ENCODE measurements at regions not wholly inside any gene's neighbourhood (a gene's known extent, or its start where the extent isn't known, plus 50 kb on each side); places are given as distances from the start of the nearest gene placed in this dataset.
A peak's percentile ranks its signal among the peaks of the same experiment; 100 is the strongest.

DNA sequence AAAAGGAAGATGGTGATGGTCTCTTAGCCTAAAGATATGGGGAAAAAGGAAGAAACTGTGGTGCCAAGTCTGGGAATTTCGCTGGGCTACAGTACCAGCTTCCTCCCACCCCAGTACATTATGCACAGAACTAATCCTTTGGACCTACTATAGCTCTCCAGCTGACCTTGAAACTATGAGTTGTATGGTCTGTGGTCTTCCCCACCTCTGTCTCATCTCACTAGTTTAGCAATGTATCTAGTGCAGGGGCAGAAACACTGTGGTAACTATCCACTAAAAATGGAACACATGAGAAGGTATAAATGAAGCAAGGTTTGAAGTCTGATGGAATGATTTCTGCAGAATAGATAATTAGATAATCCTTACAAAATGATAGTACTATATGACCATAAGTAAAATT lies 190.4 kb upstream of the CCDC150 start:
- Mint-ChIP-seq H3K9me3 (no peaks in the 10 kb centered on the region), H3K27ac (no peak overlapping the region), H3K27me3 (no peaks in the 10 kb centered on the region), H3K4me1 (ENCODE audit: unreplicated experiment) (no peaks in the 10 kb centered on the region), H3K36me3 (no peaks in the 10 kb centered on the region), H3K4me3 (no peak overlapping the region)
- no peak for DNase-seq (ENCODE audit: extremely low spot score, unreplicated experiment)
- TF ChIP-seq, protein P1, sequence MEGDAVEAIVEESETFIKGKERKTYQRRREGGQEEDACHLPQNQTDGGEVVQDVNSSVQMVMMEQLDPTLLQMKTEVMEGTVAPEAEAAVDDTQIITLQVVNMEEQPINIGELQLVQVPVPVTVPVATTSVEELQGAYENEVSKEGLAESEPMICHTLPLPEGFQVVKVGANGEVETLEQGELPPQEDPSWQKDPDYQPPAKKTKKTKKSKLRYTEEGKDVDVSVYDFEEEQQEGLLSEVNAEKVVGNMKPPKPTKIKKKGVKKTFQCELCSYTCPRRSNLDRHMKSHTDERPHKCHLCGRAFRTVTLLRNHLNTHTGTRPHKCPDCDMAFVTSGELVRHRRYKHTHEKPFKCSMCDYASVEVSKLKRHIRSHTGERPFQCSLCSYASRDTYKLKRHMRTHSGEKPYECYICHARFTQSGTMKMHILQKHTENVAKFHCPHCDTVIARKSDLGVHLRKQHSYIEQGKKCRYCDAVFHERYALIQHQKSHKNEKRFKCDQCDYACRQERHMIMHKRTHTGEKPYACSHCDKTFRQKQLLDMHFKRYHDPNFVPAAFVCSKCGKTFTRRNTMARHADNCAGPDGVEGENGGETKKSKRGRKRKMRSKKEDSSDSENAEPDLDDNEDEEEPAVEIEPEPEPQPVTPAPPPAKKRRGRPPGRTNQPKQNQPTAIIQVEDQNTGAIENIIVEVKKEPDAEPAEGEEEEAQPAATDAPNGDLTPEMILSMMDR (conservative IDR thresholded peaks at IDR 0.05) = no peak

DNA sequence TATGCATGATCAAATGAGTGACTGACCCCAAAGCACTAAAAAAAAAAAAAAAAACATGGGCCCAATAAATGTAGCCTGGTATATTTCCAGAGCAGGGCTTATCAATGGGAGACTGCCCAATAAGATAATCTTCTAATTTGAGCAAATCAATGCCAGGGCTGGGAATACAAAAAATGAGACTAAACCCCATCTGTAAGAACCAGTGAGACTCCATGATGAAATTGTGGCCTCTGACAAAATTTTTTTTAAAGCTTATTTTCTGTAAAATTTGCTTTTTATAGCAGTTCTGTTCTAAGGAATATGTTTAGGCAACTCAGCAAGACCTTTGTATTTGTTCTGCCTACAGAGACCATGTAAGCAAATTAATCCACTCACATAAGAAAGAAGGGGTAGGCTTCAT lies 186.8 kb upstream of the CCDC150 start:
- no peaks in the 10 kb centered on the region for H3K9me3 Mint-ChIP-seq
- TF ChIP-seq, protein P1 (conservative IDR thresholded peaks at IDR 0.05) = no peak
- no peaks in the 10 kb centered on the region for H3K27me3 Mint-ChIP-seq
- no peak overlapping the region for H3K27ac Mint-ChIP-seq
- no peak overlapping the region for H3K4me3 Mint-ChIP-seq
- H3K36me3 Mint-ChIP-seq = no peaks in the 10 kb centered on the region
- H3K4me1 Mint-ChIP-seq (ENCODE audit: unreplicated experiment) = no peaks in the 10 kb centered on the region
- no peak for DNase-seq (ENCODE audit: extremely low spot score, unreplicated experiment)

DNA sequence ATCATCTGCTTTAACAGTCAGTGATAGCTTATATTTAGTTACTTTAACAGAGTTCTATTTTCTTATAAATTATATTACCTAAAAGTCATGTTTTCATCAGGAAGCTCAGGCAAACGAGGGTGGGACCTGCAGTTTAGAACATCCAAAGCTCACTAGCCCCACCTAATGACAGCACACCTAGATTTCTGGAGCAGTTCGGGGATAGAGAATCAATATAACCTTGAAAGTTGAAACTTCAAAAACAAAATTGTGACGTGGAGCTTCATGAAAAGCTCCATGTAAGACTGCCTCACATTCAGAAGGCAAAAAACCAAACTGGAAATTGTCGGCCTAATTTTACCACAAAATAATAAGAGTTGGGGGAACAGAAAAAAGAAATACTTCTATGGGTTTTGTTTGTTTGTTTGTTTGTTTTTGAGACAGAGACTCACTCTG lies 185.9 kb upstream of the CCDC150 start:
- no peak overlapping the region for H3K27ac Mint-ChIP-seq
- H3K4me1 Mint-ChIP-seq (ENCODE audit: unreplicated experiment) = no peaks in the 10 kb centered on the region

DNA sequence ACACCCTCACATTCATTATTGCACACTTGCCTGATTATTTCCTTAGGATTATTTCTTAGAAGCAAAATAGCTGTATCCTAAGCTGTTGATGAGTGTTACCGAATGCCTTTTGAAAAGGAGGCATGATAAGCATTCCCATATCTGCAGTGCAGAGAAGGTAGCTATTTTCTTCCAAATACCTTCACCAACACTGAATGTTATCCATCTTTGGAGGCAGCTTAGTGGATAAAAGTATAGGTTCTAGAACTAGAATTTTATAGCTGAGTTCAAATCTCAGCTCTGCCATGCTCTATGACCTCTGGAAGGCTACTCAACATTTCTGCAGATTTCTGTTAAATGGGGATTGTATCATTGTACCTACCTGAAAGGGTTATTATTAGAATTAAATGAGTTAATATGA lies 185.0 kb upstream of the CCDC150 start:
- H3K4me3 Mint-ChIP-seq = no peak overlapping the region
- no peaks in the 10 kb centered on the region for H3K4me1 Mint-ChIP-seq (ENCODE audit: unreplicated experiment)
- no peaks in the 10 kb centered on the region for H3K27me3 Mint-ChIP-seq
- H3K27ac Mint-ChIP-seq = no peak overlapping the region
- H3K9me3 Mint-ChIP-seq = no peaks in the 10 kb centered on the region
- H3K36me3 Mint-ChIP-seq = no peaks in the 10 kb centered on the region
- TF ChIP-seq, protein P1 (conservative IDR thresholded peaks at IDR 0.05) = no peak
- no peak for DNase-seq (ENCODE audit: extremely low spot score, unreplicated experiment)

More for the DNA sequence above, 185.9 kb upstream of the CCDC150 start:
- H3K4me3 Mint-ChIP-seq = no peak overlapping the region
- DNase-seq (ENCODE audit: extremely low spot score, unreplicated experiment) = no peak
- H3K27me3 Mint-ChIP-seq = no peaks in the 10 kb centered on the region
- H3K36me3 Mint-ChIP-seq = no peaks in the 10 kb centered on the region
- no peaks in the 10 kb centered on the region for H3K9me3 Mint-ChIP-seq
- TF ChIP-seq, protein P1 (conservative IDR thresholded peaks at IDR 0.05) = peak; percentile 63

DNA sequence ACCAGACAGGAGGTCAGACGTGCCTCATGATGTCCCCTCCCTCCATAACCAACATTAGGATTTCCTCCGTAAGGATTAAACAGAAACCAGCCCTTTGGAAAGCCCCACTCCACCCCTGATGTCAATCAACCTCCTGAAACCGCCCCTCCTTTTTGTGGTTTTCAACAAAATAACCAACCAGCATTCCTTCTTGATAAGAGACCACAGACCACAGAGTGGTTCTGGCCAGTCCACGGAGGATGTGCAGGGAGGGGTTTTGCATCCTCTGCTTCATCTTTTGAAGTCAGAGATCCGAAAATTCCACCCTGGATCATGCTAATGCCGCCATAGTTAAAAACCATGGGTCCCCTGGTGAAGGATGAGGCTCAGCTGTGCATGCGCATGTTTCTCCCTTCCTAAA lies 180.0 kb upstream of the CCDC150 start:
- H3K36me3 Mint-ChIP-seq = no peaks in the 10 kb centered on the region
- DNase-seq (ENCODE audit: extremely low spot score, unreplicated experiment) = no peak
- no peak overlapping the region for H3K4me3 Mint-ChIP-seq
- TF ChIP-seq, protein P1 (conservative IDR thresholded peaks at IDR 0.05) = no peak
- no peak overlapping the region for H3K27ac Mint-ChIP-seq
- H3K9me3 Mint-ChIP-seq = no peaks in the 10 kb centered on the region
- H3K4me1 Mint-ChIP-seq (ENCODE audit: unreplicated experiment) = no peaks in the 10 kb centered on the region
- H3K27me3 Mint-ChIP-seq = no peaks in the 10 kb centered on the region

DNA sequence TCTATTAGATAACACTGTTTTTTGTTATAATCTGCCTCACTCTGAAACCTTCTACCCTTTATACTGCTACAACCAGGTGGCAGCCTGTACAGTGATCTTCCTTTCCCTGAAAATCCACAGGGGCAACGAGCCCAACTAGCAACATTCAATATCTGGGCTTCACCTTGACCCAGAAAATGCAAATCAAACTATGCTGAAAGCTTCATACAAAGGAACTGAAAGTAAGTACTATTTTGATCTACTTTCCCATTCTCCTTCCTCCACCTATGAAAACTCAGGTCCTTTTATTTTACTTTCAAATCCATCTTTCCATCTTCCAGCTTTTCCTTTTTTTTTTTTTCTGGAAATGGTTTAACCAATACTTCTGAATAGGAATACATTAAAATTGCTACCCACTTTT lies 175.8 kb upstream of the CCDC150 start:
- H3K9me3 Mint-ChIP-seq = no peaks in the 10 kb centered on the region
- H3K4me1 Mint-ChIP-seq (ENCODE audit: unreplicated experiment) = no peaks in the 10 kb centered on the region
- H3K36me3 Mint-ChIP-seq = no peaks in the 10 kb centered on the region
- no peak overlapping the region for H3K27ac Mint-ChIP-seq
- DNase-seq (ENCODE audit: extremely low spot score, unreplicated experiment) = no peak
- no peak overlapping the region for H3K4me3 Mint-ChIP-seq
- no peaks in the 10 kb centered on the region for H3K27me3 Mint-ChIP-seq
- TF ChIP-seq, protein P1 (conservative IDR thresholded peaks at IDR 0.05) = no peak

Data from type B pancreatic cell (in vitro differentiated cells).